WTC11 (cell line): ENCODE measurements at regions not wholly inside any gene's neighbourhood (a gene's known extent, or its start where the extent isn't known, plus 50 kb on each side); places are given as distances from the start of the nearest gene placed in this dataset.

Experiments
- ATAC-seq: fragments of 200-7000 bp; cut with Tn5 transposase; 2 replicates; pipeline ENCODE4 v1.10.0; 2021; ENCODE audit warnings: mild to moderate bottlenecking, moderate library complexity
- CTCF ChIA-PET: fragments of 300-600 bp; sonication (Branson Sonifier 250); formaldehyde crosslinking; loops from one replicate; lab custom pipeline; 2021; ENCODE audit warnings: antibody characterized with exemption; lab: Charles Lee
- POLR2A ChIA-PET: fragments of 350-600 bp; sonication (Branson Sonifier 250); formaldehyde crosslinking; loops from one replicate; lab custom pipeline; 2021; ENCODE audit warnings: antibody characterized with exemption; lab: Charles Lee
- DNase-seq: peaks from one replicate; pipeline ENCODE4 v3.0.0; 2021; ENCODE audit warnings: low spot score
- H3K27ac Mint-ChIP-seq: 2 replicates; pipeline ENCODE4 v1.8.0; 2021; ENCODE audit warnings: mixed read lengths
- H3K27me3 Mint-ChIP-seq: 2 replicates; pipeline ENCODE4 v1.8.0; 2021; ENCODE audit warnings: low read depth, mild to moderate bottlenecking, moderate library complexity, mixed read lengths
- H3K36me3 Mint-ChIP-seq: 2 replicates; pipeline ENCODE4 v1.8.0; 2021; ENCODE audit warnings: mixed read lengths
- H3K4me1 Mint-ChIP-seq: 2 replicates; pipeline ENCODE4 v1.8.0; 2022; ENCODE audit warnings: mixed read lengths
- H3K4me3 Mint-ChIP-seq: 2 replicates; pipeline ENCODE4 v1.8.0; 2021; ENCODE audit warnings: mild to moderate bottlenecking, moderate library complexity, mixed read lengths
- H3K9me3 Mint-ChIP-seq: 2 replicates; pipeline ENCODE4 v1.8.0; 2021; ENCODE audit warnings: mixed read lengths
- ATF1 ChIP-seq: sonication (generic); formaldehyde crosslinking; IDR thresholded peaks from 2 replicates; pipeline ENCODE4 v1.8.1; 2023; ENCODE audit warnings: mild to moderate bottlenecking, moderate library complexity, missing genetic modification reagents
- ATF2 ChIP-seq: sonication (generic); formaldehyde crosslinking; IDR thresholded peaks from 2 replicates; pipeline ENCODE4 v1.8.1; 2022; ENCODE audit warnings: low read depth, missing genetic modification reagents, borderline replicate concordance
- ATF3 ChIP-seq: sonication (generic); formaldehyde crosslinking; conservative IDR thresholded peaks from 2 replicates; pipeline ENCODE4 v1.8.1; 2022; ENCODE audit warnings: mild to moderate bottlenecking, missing genetic modification reagents
- CREM ChIP-seq: sonication (generic); formaldehyde crosslinking; IDR thresholded peaks from 2 replicates; pipeline ENCODE4 v1.8.1; 2022; ENCODE audit warnings: mild to moderate bottlenecking, missing genetic modification reagents, moderate library complexity
- CTCF ChIP-seq: fragments of 200-600 bp; IDR thresholded peaks from 2 replicates; pipeline ENCODE4 v1.8.0; 2022; ENCODE audit warnings: antibody characterized with exemption
- E2F1 ChIP-seq: sonication (generic); formaldehyde crosslinking; IDR thresholded peaks from 2 replicates; pipeline ENCODE4 v1.8.0; 2022; ENCODE audit warnings: mild to moderate bottlenecking, missing genetic modification reagents
- ELF4 ChIP-seq: sonication (generic); formaldehyde crosslinking; IDR thresholded peaks from 2 replicates; pipeline ENCODE4 v1.8.1; 2022; ENCODE audit warnings: low read depth, mild to moderate bottlenecking, moderate library complexity, missing genetic modification reagents
- ERG ChIP-seq: fragments of 250-450 bp; sonication (Bioruptor Pico); IDR thresholded peaks from 2 replicates; pipeline ENCODE4 v1.8.0; 2021; ENCODE audit warnings: mild to moderate bottlenecking
- FOXK1 ChIP-seq: sonication (generic); formaldehyde crosslinking; IDR thresholded peaks from 2 replicates; pipeline ENCODE4 v1.8.0; 2022; ENCODE audit warnings: mild to moderate bottlenecking, moderate library complexity, missing genetic modification reagents
- FOXP4 ChIP-seq: sonication (generic); formaldehyde crosslinking; IDR thresholded peaks from 2 replicates; pipeline ENCODE4 v1.8.0; 2022; ENCODE audit warnings: mild to moderate bottlenecking, missing genetic modification reagents
- GRHL2 ChIP-seq: fragments of 250-450 bp; sonication (Bioruptor Pico); IDR thresholded peaks from 2 replicates; pipeline ENCODE4 v1.8.0; 2022; ENCODE audit warnings: mild to moderate bottlenecking, moderate library complexity; ENCODE audit not compliant: insufficient replicate concordance, severe bottlenecking
- JUN ChIP-seq: sonication (generic); formaldehyde crosslinking; IDR thresholded peaks from 2 replicates; pipeline ENCODE4 v1.8.0; 2023; ENCODE audit warnings: mild to moderate bottlenecking, missing genetic modification reagents
- MXD4 ChIP-seq: fragments of 250-450 bp; sonication (Bioruptor Pico); IDR thresholded peaks from 2 replicates; pipeline ENCODE4 v1.8.0; 2021; ENCODE audit warnings: mild to moderate bottlenecking, moderate library complexity, borderline replicate concordance
- NR1H2 ChIP-seq: sonication (generic); formaldehyde crosslinking; IDR thresholded peaks from 2 replicates; pipeline ENCODE4 v1.9.0; 2021; ENCODE audit warnings: mild to moderate bottlenecking, moderate library complexity, missing genetic modification reagents
- ZMAT4 ChIP-seq: fragments of 250-450 bp; sonication (Bioruptor Pico); IDR thresholded peaks from 2 replicates; pipeline ENCODE4 v1.9.0; 2021; ENCODE audit warnings: mild to moderate bottlenecking
- ZNF281 ChIP-seq: sonication (generic); formaldehyde crosslinking; IDR thresholded peaks from 2 replicates; pipeline ENCODE4 v1.8.0; 2023; ENCODE audit warnings: mild to moderate bottlenecking, missing genetic modification reagents
- ZNF317 ChIP-seq: sonication (generic); formaldehyde crosslinking; IDR thresholded peaks from 2 replicates; pipeline ENCODE4 v1.8.1; 2023; ENCODE audit warnings: low read depth, mild to moderate bottlenecking, moderate library complexity, missing genetic modification reagents, borderline replicate concordance
- ZNF416 ChIP-seq: fragments of 250-450 bp; sonication (Bioruptor Pico); IDR thresholded peaks from 2 replicates; pipeline ENCODE4 v1.9.0; 2021; ENCODE audit warnings: mild to moderate bottlenecking, inconsistent platforms
- ZNF512 ChIP-seq: sonication (generic); formaldehyde crosslinking; IDR thresholded peaks from 2 replicates; pipeline ENCODE4 v1.8.1; 2022; ENCODE audit warnings: missing genetic modification reagents, borderline replicate concordance
- ZNF671 ChIP-seq: fragments of 250-450 bp; sonication (Bioruptor Pico); IDR thresholded peaks from 2 replicates; pipeline ENCODE4 v1.8.0; 2021; ENCODE audit warnings: mild to moderate bottlenecking

- no peaks in the 10 kb centered on the region for H3K4me1 Mint-ChIP-seq
- CTCF ChIA-PET = no interaction called here
- peaks cover 22% of the 10 kb centered on the region for H3K9me3 Mint-ChIP-seq
These were observed 293.1 kb upstream of the SOX4 start for GRCh38 chr6:21300439-21300838.

More at GRCh38 chr6:21300439-21300838, 293.1 kb upstream of the SOX4 start:
- Mint-ChIP-seq H3K27ac (no peak overlapping the region), H3K36me3 (peaks cover 3% of the 10 kb centered on the region; the same call in 1 of the 2 replicates), H3K27me3 (no peaks in the 10 kb centered on the region), H3K4me3 (no peak overlapping the region)
- DNase-seq = no peak
- TF ChIP-seq ATF2 (CRISPR knock-in tag) = no peak
- no peak for TF ChIP-seq GRHL2 (CRISPR knock-in tag)
- TF ChIP-seq CTCF = no peak
- no peak for TF ChIP-seq FOXP4 (CRISPR knock-in tag)
- TF ChIP-seq ATF1 = no peak
- TF ChIP-seq ERG (CRISPR knock-in tag) = no peak
- TF ChIP-seq ZNF317 (CRISPR knock-in tag) = no peak
- no peak for TF ChIP-seq ZNF416 (CRISPR knock-in tag)
- no peak for TF ChIP-seq ZNF671 (CRISPR knock-in tag)
- no peak for TF ChIP-seq ZNF281 (CRISPR knock-in tag)
- no peak for TF ChIP-seq NR1H2
- TF ChIP-seq ZNF512 (CRISPR knock-in tag) = no peak
- TF ChIP-seq ELF4 = no peak
- no peak for TF ChIP-seq CREM (CRISPR knock-in tag)
- no peak for TF ChIP-seq ATF3 (CRISPR knock-in tag)
- no peak for TF ChIP-seq E2F1 (CRISPR knock-in tag)
- TF ChIP-seq MXD4 (CRISPR knock-in tag) = no peak
- no peak for TF ChIP-seq JUN
- TF ChIP-seq ZMAT4 (CRISPR knock-in tag) = no peak
- no peak for TF ChIP-seq FOXK1
- ATAC-seq = no peak
- POLR2A ChIA-PET = no interaction called here
